ENCODE measurements at regions not wholly inside any gene's neighbourhood (a gene's known extent, or its start where the extent isn't known, plus 50 kb on each side); places are given as distances from the start of the nearest gene placed in this dataset.

DNA sequence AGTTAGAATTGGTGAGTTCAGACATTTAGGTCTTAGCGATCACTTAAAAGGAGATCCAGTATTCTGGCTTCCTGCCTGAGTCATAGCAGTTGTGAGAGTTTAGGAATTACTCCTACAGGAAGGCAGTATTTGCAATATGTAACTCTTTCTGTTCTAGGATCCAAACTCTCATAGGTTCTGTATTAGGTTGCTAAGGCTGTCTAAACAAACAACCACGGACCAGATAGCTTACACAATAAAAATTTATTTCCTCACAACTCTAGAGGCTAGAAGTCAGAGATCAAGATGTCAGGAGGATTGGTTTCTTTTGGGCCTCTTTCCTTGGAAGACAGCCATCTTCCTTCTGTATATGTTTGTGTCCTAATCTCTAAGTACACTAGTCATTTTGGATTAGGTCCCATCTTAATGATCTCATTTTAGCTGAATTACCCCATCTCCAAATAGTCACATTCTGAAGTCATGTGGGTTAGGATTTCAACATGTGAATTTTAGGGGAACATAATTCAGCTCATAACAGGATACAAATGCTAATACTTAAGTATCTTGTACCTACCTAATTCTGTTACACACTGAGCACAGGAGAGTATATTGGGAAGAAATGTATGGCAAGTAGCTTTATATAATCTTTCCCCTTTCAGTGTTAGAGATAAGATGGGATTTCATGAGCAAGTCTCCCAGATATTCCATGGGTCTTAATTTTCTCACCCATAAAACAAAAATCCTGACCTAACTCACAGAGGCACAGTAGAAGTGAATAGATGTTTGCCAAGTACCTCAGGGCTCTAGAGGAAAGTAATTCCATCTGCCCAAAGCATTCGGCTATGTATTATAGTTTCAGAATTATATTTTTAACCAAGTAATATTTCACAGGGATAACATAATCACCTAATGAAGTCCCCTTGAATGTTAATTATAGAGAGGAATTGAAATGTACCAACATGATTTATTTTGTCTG lies 144.4 kb downstream of the PTBP2 start:
- Histone ChIP-seq H3K9me3 (ENCODE audit: control insufficient read depth, insufficient read depth, low read depth, low read length) (no peaks in the 10 kb centered on the region), H3K4me1 (ENCODE audit: control insufficient read depth, insufficient read depth, low read length) (no peaks in the 10 kb centered on the region), H3K36me3 (ENCODE audit: control insufficient read depth in 2 of 2, insufficient read depth in 1 of 2, low read length in 2 of 2) (no peaks in the 10 kb centered on the region), H3K4me3 (ENCODE audit: low read depth, low read length) (no peak overlapping the region), H3K27ac (ENCODE audit: extremely low read depth, low read depth, low read length) (no peak overlapping the region)
- ChIA-PET CTCF (interaction anchor here (0.7 kb wide), 1 partner anchor 20 kb away, joined by 3 read pairs; no protein-coding TSS in a partner anchor), POLR2A (no interaction called here)
- TF ChIP-seq ZNF335 (tag by site-specific recombination; conservative IDR thresholded peaks at IDR 0.05) = peak; percentile 57
- TF ChIP-seq BCL11B (tag by site-specific recombination; IDR thresholded peaks at IDR 0.05; ENCODE audit: low read depth) = no peak
- TF ChIP-seq, protein P1, sequence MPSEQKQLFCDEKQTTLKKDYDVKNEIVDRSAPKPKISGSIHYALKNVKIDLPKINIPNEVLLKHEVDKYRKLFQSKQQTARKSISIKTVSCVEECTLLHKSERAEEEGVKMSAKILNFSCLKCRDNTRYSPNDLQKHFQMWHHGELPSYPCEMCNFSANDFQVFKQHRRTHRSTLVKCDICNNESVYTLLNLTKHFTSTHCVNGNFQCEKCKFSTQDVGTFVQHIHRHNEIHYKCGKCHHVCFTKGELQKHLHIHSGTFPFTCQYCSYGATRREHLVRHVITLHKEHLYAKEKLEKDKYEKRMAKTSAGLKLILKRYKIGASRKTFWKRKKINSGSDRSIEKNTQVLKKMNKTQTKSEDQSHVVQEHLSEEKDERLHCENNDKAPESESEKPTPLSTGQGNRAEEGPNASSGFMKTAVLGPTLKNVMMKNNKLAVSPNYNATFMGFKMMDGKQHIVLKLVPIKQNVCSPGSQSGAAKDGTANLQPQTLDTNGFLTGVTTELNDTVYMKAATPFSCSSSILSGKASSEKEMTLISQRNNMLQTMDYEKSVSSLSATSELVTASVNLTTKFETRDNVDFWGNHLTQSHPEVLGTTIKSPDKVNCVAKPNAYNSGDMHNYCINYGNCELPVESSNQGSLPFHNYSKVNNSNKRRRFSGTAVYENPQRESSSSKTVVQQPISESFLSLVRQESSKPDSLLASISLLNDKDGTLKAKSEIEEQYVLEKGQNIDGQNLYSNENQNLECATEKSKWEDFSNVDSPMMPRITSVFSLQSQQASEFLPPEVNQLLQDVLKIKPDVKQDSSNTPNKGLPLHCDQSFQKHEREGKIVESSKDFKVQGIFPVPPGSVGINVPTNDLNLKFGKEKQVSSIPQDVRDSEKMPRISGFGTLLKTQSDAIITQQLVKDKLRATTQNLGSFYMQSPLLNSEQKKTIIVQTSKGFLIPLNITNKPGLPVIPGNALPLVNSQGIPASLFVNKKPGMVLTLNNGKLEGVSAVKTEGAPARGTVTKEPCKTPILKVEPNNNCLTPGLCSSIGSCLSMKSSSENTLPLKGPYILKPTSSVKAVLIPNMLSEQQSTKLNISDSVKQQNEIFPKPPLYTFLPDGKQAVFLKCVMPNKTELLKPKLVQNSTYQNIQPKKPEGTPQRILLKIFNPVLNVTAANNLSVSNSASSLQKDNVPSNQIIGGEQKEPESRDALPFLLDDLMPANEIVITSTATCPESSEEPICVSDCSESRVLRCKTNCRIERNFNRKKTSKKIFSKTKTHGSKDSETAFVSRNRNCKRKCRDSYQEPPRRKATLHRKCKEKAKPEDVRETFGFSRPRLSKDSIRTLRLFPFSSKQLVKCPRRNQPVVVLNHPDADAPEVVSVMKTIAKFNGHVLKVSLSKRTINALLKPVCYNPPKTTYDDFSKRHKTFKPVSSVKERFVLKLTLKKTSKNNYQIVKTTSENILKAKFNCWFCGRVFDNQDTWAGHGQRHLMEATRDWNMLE (tag by site-specific recombination; conservative IDR thresholded peaks at IDR 0.05; ENCODE audit: low read depth) = 0 out of 2 replicates have a peak, but pooled peaks have one; percentile 34
- TF ChIP-seq, protein P2, sequence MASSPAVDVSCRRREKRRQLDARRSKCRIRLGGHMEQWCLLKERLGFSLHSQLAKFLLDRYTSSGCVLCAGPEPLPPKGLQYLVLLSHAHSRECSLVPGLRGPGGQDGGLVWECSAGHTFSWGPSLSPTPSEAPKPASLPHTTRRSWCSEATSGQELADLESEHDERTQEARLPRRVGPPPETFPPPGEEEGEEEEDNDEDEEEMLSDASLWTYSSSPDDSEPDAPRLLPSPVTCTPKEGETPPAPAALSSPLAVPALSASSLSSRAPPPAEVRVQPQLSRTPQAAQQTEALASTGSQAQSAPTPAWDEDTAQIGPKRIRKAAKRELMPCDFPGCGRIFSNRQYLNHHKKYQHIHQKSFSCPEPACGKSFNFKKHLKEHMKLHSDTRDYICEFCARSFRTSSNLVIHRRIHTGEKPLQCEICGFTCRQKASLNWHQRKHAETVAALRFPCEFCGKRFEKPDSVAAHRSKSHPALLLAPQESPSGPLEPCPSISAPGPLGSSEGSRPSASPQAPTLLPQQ (tag by site-specific recombination; IDR thresholded peaks at IDR 0.05) = peak; percentile 53; the same call in 1 of the 2 replicates
- peak; percentile 85 for TF ChIP-seq ZNF660 (tag by site-specific recombination; IDR thresholded peaks at IDR 0.05)
- TF ChIP-seq PRDM10 (tag by site-specific recombination; IDR thresholded peaks at IDR 0.05) = peak; percentile 62
- TF ChIP-seq ZNF776 (tag by site-specific recombination; IDR thresholded peaks at IDR 0.05; ENCODE audit: borderline replicate concordance) = no peak
- TF ChIP-seq ZNF404 (tag by site-specific recombination; IDR thresholded peaks at IDR 0.05) = no peak
- peak; percentile 62 for TF ChIP-seq ZNF366 (tag by site-specific recombination; conservative IDR thresholded peaks at IDR 0.05)
- no peak for TF ChIP-seq ZNF843 (tag by site-specific recombination; IDR thresholded peaks at IDR 0.05)
- TF ChIP-seq ZNF184 (tag by site-specific recombination; IDR thresholded peaks at IDR 0.05) = no peak
- TF ChIP-seq ZEB2 (tag by site-specific recombination; IDR thresholded peaks at IDR 0.05) = 0 out of 2 replicates have a peak, but pooled peaks have one; percentile 51
- TF ChIP-seq SP7 (tag by site-specific recombination; IDR thresholded peaks at IDR 0.05) = no peak

Measured in HEK293 (cell line).